DOHH2 (cell line): ENCODE measurements at regions not wholly inside any gene's neighbourhood (a gene's known extent, or its start where the extent isn't known, plus 50 kb on each side); places are given as distances from the start of the nearest gene placed in this dataset.

Experiments
- H3F3A ChIP-seq: fragments of 200-600 bp; sonication (generic), shearing (Covaris generic); 2 replicates; pipeline ENCODE4 v1.6.0; 2016; ENCODE audit warnings: antibody characterized with exemption, mild to moderate bottlenecking; ENCODE audit not compliant: control insufficient read depth, insufficient read depth
- H3K27ac ChIP-seq: fragments of 200-600 bp; sonication (generic); 2 replicates; pipeline ENCODE4 v1.5.1; 2014; ENCODE audit warnings: low read depth, mild to moderate bottlenecking, low read length, moderate library complexity
- H3K27me3 ChIP-seq: fragments of 200-600 bp; sonication (generic); 2 replicates; pipeline ENCODE4 v1.6.1; 2014; ENCODE audit warnings: mild to moderate bottlenecking, low read length, mixed read lengths; ENCODE audit not compliant: control insufficient read depth
- H3K36me3 ChIP-seq: fragments of 200-600 bp; sonication (generic); 2 replicates; pipeline ENCODE4 v1.6.1; 2014; ENCODE audit warnings: mild to moderate bottlenecking, low read length, moderate library complexity, mixed read lengths; ENCODE audit not compliant: control insufficient read depth
- H3K4me1 ChIP-seq: fragments of 200-600 bp; sonication (generic); 2 replicates; pipeline ENCODE4 v1.6.1; 2014; ENCODE audit warnings: mild to moderate bottlenecking, low read length, mixed read lengths; ENCODE audit not compliant: control insufficient read depth
- H3K4me2 ChIP-seq: fragments of 200-600 bp; sonication (generic); 2 replicates; pipeline ENCODE4 v1.6.0; 2014; ENCODE audit warnings: mild to moderate bottlenecking, low read length, moderate library complexity
- H3K4me3 ChIP-seq: fragments of 200-600 bp; sonication (generic); 2 replicates; pipeline ENCODE4 v1.5.1; 2014; ENCODE audit warnings: mild to moderate bottlenecking, low read length, mixed read lengths
- H3K79me2 ChIP-seq: fragments of 200-600 bp; sonication (generic); 2 replicates; pipeline ENCODE4 v1.6.1; 2014; ENCODE audit warnings: mild to moderate bottlenecking, low read length, mixed read lengths; ENCODE audit not compliant: control insufficient read depth
- H3K9me2 ChIP-seq: fragments of 200-600 bp; sonication (generic); replicated peaks from 2 replicates; pipeline ENCODE4 v1.6.1; 2014; ENCODE audit warnings: mild to moderate bottlenecking, low read length, mixed read lengths; ENCODE audit not compliant: control insufficient read depth
- H3K9me3 ChIP-seq: fragments of 200-600 bp; sonication (generic); 2 replicates; pipeline ENCODE4 v1.6.1; 2014; ENCODE audit warnings: antibody characterized with exemption, low read length, mixed read lengths; ENCODE audit not compliant: control insufficient read depth, insufficient read depth
- H4K20me1 ChIP-seq: fragments of 200-600 bp; sonication (generic); 2 replicates; pipeline ENCODE4 v1.6.0; 2014; ENCODE audit warnings: low read depth, mild to moderate bottlenecking, antibody characterized with exemption, low read length, moderate library complexity; ENCODE audit not compliant: control insufficient read depth, insufficient read depth
- CTCF ChIP-seq: fragments of 200-600 bp; sonication (generic); IDR thresholded peaks from one replicate; pipeline ENCODE4 v1.5.1; 2014; ENCODE audit warnings: antibody characterized with exemption, mild to moderate bottlenecking, low read depth, low read length; ENCODE audit not compliant: poor library complexity, severe bottlenecking
- EZH2phosphoT487 ChIP-seq: fragments of 200-600 bp; sonication (generic); IDR thresholded peaks from 2 replicates; pipeline ENCODE4 v1.6.1; 2017; ENCODE audit warnings: borderline replicate concordance, mild to moderate bottlenecking, antibody characterized with exemption, low read length, moderate library complexity, mixed read lengths

- Histone ChIP-seq H3K4me3 (no peak overlapping the region), H3F3A (no peaks in the 10 kb centered on the region), H3K27me3 (no peaks in the 10 kb centered on the region), H3K27ac (no peak overlapping the region), H3K9me2 (no peaks in the 10 kb centered on the region), H3K36me3 (no peaks in the 10 kb centered on the region), H3K9me3 (no peaks in the 10 kb centered on the region), H4K20me1 (no peaks in the 10 kb centered on the region), H3K79me2 (no peaks in the 10 kb centered on the region), H3K4me2 (no peak overlapping the region), H3K4me1 (no peaks in the 10 kb centered on the region)
- no peak for TF ChIP-seq EZH2phosphoT487
- no peak for TF ChIP-seq CTCF
These were observed 139.9 kb upstream of the ZIC3 start for GRCh38 chrX:137425986-137426385.

- Histone ChIP-seq H3K79me2 (no peaks in the 10 kb centered on the region), H3F3A (no peaks in the 10 kb centered on the region), H3K27ac (no peak overlapping the region), H3K9me2 (no peaks in the 10 kb centered on the region), H3K4me3 (no peak overlapping the region), H3K4me1 (no peaks in the 10 kb centered on the region), H3K4me2 (no peak overlapping the region), H4K20me1 (no peaks in the 10 kb centered on the region), H3K27me3 (no peaks in the 10 kb centered on the region), H3K9me3 (no peaks in the 10 kb centered on the region), H3K36me3 (no peaks in the 10 kb centered on the region)
- TF ChIP-seq CTCF (no peak), EZH2phosphoT487 (no peak)
These were observed 140.5 kb upstream of the ZIC3 start for GRCh38 chrX:137425273-137425902.

- no peaks in the 10 kb centered on the region for H3F3A ChIP-seq
- no peaks in the 10 kb centered on the region for H3K4me1 ChIP-seq
- H3K9me3 ChIP-seq: no peaks in the 10 kb centered on the region
- no peaks in the 10 kb centered on the region for H3K27me3 ChIP-seq
- H4K20me1 ChIP-seq: no peaks in the 10 kb centered on the region
- no peak overlapping the region for H3K4me3 ChIP-seq
- no peaks in the 10 kb centered on the region for H3K9me2 ChIP-seq
- no peak for TF ChIP-seq EZH2phosphoT487
- no peak for TF ChIP-seq CTCF
- H3K36me3 ChIP-seq: no peaks in the 10 kb centered on the region
- no peaks in the 10 kb centered on the region for H3K79me2 ChIP-seq
- no peak overlapping the region for H3K27ac ChIP-seq
- no peak overlapping the region for H3K4me2 ChIP-seq
These were observed 141.2 kb upstream of the ZIC3 start for GRCh38 chrX:137424679-137425078.

GRCh38 chrX:137423241-137423640, 142.7 kb upstream of the ZIC3 start:
- H3K79me2 ChIP-seq: no peaks in the 10 kb centered on the region
- no peaks in the 10 kb centered on the region for H4K20me1 ChIP-seq
- no peaks in the 10 kb centered on the region for H3F3A ChIP-seq
- no peak for TF ChIP-seq CTCF
- no peak for TF ChIP-seq EZH2phosphoT487
- H3K4me2 ChIP-seq: no peak overlapping the region
- H3K9me2 ChIP-seq: no peaks in the 10 kb centered on the region
- no peaks in the 10 kb centered on the region for H3K27me3 ChIP-seq
- H3K36me3 ChIP-seq: no peaks in the 10 kb centered on the region
- H3K4me1 ChIP-seq: no peaks in the 10 kb centered on the region
- no peak overlapping the region for H3K4me3 ChIP-seq
- H3K27ac ChIP-seq: no peak overlapping the region
- H3K9me3 ChIP-seq: no peaks in the 10 kb centered on the region
